ENCODE measurements at regions not wholly inside any gene's neighbourhood (a gene's known extent, or its start where the extent isn't known, plus 50 kb on each side); places are given as distances from the start of the nearest gene placed in this dataset.

DNA sequence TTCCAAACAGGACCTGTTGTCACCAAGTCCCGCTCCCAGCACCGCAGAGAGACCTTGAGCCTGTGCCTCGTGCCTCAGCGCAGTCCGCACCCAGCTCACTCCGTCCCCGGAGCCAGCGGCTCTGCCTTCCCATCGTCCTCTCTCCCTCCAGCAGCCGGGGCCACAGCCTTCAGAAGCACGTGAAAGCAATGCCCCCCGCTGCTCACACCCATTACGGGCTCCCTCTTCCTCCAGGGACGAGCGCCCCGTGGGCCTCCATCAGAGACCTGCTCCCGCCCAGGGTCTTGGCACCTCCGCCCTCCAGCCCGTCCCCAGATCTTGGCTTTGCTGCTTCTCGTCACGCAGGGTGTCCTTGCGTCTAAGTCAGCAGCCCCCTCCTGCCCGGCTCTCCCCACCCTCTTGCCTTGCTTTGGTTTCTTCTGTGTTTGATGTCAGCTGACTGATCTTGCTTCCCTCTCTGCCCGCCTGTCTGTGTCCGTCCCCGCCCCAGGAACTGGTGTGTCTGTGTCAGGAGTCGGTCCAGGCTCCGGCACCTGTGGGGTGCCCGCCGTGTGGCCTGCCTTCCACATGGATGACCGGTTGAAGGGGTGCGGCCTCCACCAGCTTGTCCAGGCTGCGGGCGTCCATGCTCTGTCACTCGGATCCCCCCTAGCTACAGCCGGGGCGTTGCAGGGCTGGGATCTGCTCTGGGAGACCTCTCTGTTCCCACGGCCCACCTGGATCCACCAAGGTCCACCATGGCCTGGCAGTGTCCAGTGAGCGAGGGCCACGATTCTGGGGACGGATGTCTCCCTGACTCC, 61.9 kb downstream of the FOXL3 start:
- H3K36me3 Mint-ChIP-seq (ENCODE audit: unreplicated experiment) = no peaks in the 10 kb centered on the region
- H3K27me3 Mint-ChIP-seq (ENCODE audit: unreplicated experiment) = peaks cover 1% of the 10 kb centered on the region
- H3K27ac Mint-ChIP-seq (ENCODE audit: unreplicated experiment) = no peak overlapping the region

DNA sequence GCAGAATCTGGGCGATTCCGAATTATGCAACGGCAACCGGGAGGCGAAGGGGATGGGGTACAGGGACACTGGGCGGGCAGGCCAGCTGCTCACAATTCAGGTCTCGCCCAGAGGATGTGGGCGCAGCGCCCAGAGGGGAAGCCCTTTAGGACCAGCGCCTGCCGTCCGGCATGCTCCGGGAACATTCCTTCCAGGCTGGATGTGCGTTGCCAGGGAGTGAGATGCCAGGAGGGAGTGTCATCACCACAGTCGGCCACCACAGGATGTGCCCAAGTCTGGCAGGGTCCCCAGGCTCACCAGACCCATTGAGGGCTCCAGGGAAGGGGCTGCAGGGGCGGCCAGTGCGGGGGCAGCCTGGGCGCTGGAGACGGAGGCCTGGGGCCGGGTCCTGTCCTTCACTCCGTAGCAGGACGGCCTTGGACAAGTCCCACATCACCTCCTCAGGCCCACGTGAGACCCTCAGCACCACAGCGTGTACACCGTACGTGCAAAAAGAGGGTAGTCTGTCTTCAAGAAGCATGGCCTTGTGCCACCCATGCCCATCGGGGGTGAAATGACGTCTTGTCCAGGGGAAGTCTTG, 63.9 kb downstream of the FOXL3 start:
- H3K4me1 Mint-ChIP-seq (ENCODE audit: low read depth, unreplicated experiment) = no peaks in the 10 kb centered on the region
- DNase-seq = no peak
- TF ChIP-seq, protein P1, sequence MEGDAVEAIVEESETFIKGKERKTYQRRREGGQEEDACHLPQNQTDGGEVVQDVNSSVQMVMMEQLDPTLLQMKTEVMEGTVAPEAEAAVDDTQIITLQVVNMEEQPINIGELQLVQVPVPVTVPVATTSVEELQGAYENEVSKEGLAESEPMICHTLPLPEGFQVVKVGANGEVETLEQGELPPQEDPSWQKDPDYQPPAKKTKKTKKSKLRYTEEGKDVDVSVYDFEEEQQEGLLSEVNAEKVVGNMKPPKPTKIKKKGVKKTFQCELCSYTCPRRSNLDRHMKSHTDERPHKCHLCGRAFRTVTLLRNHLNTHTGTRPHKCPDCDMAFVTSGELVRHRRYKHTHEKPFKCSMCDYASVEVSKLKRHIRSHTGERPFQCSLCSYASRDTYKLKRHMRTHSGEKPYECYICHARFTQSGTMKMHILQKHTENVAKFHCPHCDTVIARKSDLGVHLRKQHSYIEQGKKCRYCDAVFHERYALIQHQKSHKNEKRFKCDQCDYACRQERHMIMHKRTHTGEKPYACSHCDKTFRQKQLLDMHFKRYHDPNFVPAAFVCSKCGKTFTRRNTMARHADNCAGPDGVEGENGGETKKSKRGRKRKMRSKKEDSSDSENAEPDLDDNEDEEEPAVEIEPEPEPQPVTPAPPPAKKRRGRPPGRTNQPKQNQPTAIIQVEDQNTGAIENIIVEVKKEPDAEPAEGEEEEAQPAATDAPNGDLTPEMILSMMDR (IDR thresholded peaks at IDR 0.05; ENCODE audit: partially characterized antibody, unreplicated experiment) = no peak
- H3K4me3 Mint-ChIP-seq (ENCODE audit: unreplicated experiment) = no peak overlapping the region
- no peak overlapping the region for H3K27ac Mint-ChIP-seq (ENCODE audit: unreplicated experiment)
- H3K9me3 Mint-ChIP-seq (ENCODE audit: unreplicated experiment) = peaks cover 2% of the 10 kb centered on the region
- H3K27me3 Mint-ChIP-seq (ENCODE audit: unreplicated experiment) = peaks cover 4% of the 10 kb centered on the region
- H3K36me3 Mint-ChIP-seq (ENCODE audit: unreplicated experiment) = no peaks in the 10 kb centered on the region

More for the DNA sequence above, 61.9 kb downstream of the FOXL3 start:
- TF ChIP-seq, protein P1 (IDR thresholded peaks at IDR 0.05; ENCODE audit: partially characterized antibody, unreplicated experiment) = no peak
- H3K9me3 Mint-ChIP-seq (ENCODE audit: unreplicated experiment) = peaks cover 5% of the 10 kb centered on the region
- no peak overlapping the region for H3K4me3 Mint-ChIP-seq (ENCODE audit: unreplicated experiment)
- no peak for DNase-seq
- H3K4me1 Mint-ChIP-seq (ENCODE audit: low read depth, unreplicated experiment) = no peaks in the 10 kb centered on the region

DNA sequence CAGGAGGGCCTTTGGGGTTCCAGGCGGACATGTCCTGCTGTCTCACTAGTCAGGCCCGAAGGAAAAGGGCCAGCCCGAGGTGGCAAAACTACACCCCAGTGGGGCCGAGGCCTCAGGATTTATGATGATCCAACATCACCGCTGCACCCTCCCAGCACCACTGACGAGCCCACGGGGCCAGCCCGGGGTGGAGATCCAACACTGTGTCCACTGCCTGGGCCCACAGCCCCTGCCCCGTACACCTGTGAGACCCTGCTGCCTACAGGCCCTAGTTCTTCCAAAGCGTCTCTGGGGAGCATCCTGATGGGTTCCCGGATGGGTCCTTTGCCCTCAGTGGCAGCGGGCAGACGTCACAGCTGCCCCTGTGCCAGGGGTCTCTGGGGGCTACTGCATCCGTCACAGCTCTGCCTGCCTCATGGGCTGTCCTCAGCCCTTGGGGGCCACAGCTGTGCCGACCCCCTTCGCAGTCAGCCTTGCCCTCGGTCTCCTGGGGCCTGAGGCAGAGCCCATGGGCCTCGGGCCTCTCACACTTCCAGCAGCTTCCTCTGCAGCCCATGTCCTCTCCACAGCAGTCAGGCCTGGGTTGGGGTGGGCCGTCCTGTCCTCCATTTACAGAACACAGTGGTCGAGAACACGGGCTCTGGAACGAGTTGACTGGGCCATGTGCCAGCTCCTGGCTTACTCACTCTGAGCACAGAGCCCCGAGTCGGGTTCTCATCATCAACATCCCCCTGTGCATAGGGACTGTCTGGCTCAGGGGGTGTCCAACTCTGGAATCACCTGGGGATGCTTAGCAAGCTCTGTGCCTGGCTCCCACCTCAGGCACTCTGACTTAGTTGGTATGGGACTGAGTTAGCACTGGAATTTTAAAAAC, 64.9 kb downstream of the FOXL3 start:
- peaks cover 4% of the 10 kb centered on the region for H3K27me3 Mint-ChIP-seq (ENCODE audit: unreplicated experiment)
- no peak overlapping the region for H3K27ac Mint-ChIP-seq (ENCODE audit: unreplicated experiment)
- DNase-seq = no peak
- H3K36me3 Mint-ChIP-seq (ENCODE audit: unreplicated experiment) = no peaks in the 10 kb centered on the region
- no peak overlapping the region for H3K4me3 Mint-ChIP-seq (ENCODE audit: unreplicated experiment)
- no peaks in the 10 kb centered on the region for H3K9me3 Mint-ChIP-seq (ENCODE audit: unreplicated experiment)
- TF ChIP-seq, protein P1 (IDR thresholded peaks at IDR 0.05; ENCODE audit: partially characterized antibody, unreplicated experiment) = no peak
- no peaks in the 10 kb centered on the region for H3K4me1 Mint-ChIP-seq (ENCODE audit: low read depth, unreplicated experiment)

DNA sequence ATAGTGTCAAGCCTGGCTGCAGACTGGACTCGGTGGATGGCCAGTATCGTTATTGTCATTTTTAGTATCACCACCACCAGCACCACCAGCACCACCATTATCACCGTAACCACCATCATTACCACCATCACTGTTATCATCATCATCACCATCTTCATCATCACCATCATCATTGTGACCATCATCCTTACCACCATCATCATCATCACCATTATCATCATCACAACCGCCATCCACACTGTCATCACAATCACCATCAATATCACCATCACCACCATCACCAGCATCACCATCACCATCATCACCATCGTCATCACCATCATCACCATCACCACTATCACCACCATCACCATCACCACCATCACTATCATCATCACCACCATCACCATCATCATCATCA, 65.6 kb downstream of the FOXL3 start:
- no peaks in the 10 kb centered on the region for H3K9me3 Mint-ChIP-seq (ENCODE audit: unreplicated experiment)
- peaks cover 6% of the 10 kb centered on the region for H3K27me3 Mint-ChIP-seq (ENCODE audit: unreplicated experiment)

More for the DNA sequence above, 65.6 kb downstream of the FOXL3 start:
- no peaks in the 10 kb centered on the region for H3K4me1 Mint-ChIP-seq (ENCODE audit: low read depth, unreplicated experiment)
- no peaks in the 10 kb centered on the region for H3K36me3 Mint-ChIP-seq (ENCODE audit: unreplicated experiment)
- TF ChIP-seq, protein P1 (IDR thresholded peaks at IDR 0.05; ENCODE audit: partially characterized antibody, unreplicated experiment) = no peak
- DNase-seq = no peak
- H3K4me3 Mint-ChIP-seq (ENCODE audit: unreplicated experiment) = no peak overlapping the region
- no peak overlapping the region for H3K27ac Mint-ChIP-seq (ENCODE audit: unreplicated experiment)

Data from glutamatergic neuron (in vitro differentiated cells).